NCI-H446 treated with DMSO at 0.1 percent for 48 hours (cell line): ENCODE measurements at regions not wholly inside any gene's neighbourhood (a gene's known extent, or its start where the extent isn't known, plus 50 kb on each side); places are given as distances from the start of the nearest gene placed in this dataset.

Experiments
- DNase-seq: peaks from one replicate; lab custom pipeline; 2025; lab: John Stamatoyannopoulos, UW

- no peak for DNase-seq
Observed at GRCh38 chr3:145721273-145721805, 439.6 kb downstream of the PLOD2 start.

- no peak for DNase-seq
Observed at GRCh38 chr3:145721815-145722214, 439.2 kb downstream of the PLOD2 start.

DNA sequence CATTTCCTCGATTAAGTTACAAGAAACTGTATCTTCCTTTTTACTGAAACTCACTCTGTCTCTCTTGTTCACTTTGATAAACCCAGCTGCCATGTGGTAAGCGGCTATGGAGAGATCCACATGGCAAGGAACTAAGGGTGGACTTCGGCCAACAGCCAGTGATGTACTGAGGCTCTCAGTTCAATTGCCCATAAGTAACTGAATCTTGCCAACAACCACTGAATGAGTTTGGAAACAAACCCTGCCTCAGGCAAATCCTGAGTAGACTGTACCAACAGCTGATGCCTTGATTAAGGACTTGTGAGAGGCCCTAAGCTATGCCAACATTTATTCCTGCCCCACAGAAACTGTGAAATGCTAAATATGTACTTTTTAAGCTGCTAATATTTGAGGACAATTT is 433.5 kb downstream of the PLOD2 start:
- DNase-seq: peak; percentile 74

- no peak for DNase-seq
Observed at GRCh38 chr3:145735631-145736030, 425.4 kb downstream of the PLOD2 start.

GRCh38 chr3:145737952-145738351 is 423.0 kb downstream of the PLOD2 start:
- no peak for DNase-seq

GRCh38 chr3:145739926-145740325 is 421.1 kb downstream of the PLOD2 start:
- no peak for DNase-seq

DNA sequence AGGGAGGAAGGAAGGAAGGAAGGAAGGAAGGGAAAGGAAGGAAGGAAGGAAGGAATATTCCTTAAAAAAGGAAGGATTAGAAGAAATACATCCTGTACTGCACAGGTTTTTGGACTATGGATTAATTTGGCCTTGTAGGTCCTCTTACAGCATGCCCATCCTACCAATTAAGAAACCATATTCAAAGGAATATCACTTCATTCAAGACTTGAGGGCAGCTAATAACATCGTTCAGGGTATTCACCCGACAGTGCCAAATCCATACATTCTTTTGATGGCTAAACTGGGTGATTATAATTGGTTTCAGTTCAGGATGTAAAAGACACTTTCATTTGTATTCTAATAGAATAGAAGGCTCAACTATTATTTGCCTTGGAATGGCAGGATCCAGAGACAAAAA is 410.3 kb downstream of the PLOD2 start:
- no peak for DNase-seq

GRCh38 chr3:145752576-145752975 is 408.4 kb downstream of the PLOD2 start:
- DNase-seq: no peak

DNA sequence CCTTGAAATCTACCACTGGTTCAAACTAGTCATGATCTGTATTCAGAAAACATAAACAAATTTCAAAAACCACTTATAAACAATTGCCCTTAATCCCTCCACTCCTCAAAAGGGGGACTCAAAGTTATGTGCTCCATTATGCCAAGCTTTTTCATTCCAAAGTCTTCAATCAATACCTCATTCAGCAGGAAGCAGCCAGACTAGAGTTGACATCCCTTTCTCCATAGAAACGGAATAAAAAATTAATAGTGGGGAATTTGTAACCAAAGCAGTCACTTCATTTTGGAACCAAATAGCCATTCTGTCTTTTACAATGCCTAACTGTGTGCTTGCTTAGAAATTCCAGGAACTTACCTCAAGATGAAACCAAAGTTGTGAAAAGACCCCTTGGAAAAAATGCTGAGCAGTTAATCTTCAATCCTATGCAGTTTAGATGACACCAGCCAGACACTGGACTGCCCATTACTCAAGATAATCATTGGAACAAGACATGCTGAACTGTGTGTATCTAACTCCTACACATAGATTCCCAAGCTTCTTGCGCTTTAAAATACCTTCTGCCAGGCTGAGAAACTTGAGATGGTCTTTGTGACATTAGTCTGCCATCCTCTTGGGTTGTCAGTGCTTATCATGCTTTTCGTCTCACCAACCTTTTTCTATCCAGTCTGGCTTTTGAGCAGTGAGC is 406.2 kb downstream of the PLOD2 start:
- DNase-seq: no peak

- DNase-seq: no peak
Observed at GRCh38 chr3:145760036-145760435, 400.9 kb downstream of the PLOD2 start.

GRCh38 chr3:145767909-145768308 is 393.1 kb downstream of the PLOD2 start:
- peak; percentile 6 for DNase-seq

DNA sequence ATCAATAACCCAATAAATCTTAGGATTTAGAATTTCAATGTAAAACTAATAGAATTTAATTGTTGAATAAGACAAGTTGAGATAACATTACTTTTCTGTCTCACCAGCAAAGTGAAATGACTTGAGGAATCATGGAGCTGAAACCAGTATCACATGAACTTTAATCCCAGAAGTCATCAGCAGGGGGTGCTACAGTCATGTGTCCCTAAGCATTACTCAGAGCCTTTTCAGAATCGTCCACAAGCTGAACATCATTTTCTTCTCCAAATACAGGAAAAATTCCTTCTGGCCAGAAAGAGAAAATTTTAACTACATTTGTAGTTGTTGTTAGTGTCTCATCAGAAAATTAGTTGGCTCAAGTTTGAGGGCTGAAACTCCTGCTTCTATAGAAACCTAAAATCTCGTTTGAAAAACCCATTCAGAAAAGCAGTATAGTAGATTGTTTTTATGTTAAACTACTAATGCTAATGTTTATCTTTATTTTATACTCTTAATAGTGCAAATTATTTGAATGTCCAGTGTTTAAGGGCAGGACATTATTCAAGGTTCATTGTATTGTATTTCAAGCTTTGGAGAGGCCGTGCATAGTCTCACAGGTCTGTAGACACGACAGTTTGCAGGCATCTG is 384.1 kb downstream of the PLOD2 start:
- peak; percentile 15 for DNase-seq

DNA sequence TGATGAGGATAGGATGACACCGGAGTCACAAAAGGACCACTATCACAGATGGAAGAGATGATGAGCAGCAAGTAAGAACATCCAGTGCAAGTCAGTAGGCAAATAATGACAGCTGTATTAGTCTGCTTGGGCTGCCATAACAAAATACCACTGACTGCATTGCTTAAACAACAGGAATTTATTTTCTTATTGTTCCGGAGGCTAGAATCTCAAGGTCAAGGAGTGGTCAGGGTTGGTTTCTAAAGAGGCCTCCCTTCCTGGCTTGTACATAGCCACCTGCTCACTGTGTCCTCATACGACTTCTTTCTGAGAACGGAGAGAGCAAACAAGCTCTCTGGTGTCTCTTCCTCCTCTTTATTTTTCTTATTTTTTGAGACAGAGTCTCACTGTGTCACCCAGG is 380.7 kb downstream of the PLOD2 start:
- DNase-seq: no peak

GRCh38 chr3:145785668-145786067 is 375.3 kb downstream of the PLOD2 start:
- no peak for DNase-seq

- DNase-seq: no peak
Observed at GRCh38 chr3:145798007-145798406, 363.0 kb downstream of the PLOD2 start.

DNA sequence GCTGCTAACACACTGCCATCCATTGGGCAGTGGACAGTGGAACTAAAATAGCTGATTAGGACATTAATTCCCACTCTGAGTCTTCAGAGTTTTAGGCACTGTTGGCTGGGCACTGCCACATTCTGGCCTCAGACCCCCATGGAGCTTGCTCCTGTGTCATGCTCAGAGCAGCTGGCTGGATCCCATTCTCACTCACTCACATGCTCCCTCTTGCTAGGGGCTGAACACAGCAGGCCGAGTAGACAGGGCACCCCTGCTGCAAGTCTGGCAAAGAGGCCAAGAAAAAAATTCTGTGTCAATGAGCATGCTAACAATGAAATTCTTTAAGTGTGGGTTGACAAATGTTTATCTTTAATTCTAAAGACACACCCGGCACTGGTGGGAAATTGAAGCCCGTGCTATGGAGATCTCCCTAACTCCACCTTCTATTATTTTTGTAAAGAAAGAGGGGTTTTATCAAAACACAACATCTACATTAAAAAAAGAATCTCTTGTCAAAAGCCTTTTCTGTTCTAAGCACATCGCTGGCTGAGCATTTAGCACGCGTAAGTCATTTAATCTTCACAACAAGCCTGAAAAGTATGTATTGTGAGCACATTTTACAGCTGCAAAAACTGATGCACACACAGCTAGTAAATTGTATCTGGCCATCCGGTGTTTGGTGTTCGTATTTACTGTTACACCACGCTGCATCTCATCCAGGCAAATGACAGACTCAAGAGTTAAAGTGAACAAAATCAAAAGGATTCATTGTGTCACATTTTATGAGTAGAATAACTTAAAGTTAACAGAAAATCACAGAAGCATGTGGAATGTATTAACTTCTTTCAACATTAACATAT is 362.1 kb downstream of the PLOD2 start:
- peak; percentile 9 for DNase-seq

DNA sequence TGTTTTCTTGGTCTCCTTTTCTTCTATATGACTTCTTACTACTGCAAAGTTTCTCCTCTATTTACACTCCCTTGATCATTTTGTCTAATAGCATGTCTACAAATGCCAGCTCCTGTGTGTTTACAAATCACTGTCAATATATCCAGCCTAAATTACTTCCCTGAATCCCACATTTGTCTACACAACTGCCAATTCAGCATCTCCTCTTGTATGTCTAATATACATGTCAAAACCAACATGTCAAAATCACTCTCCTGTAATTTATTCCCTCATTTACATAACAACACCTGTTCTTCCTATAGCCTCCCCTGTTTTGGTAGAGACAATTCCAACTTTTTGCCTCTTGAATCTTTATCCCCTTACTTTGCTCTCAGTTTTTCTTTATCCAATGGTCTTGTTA is 359.3 kb downstream of the PLOD2 start:
- no peak for DNase-seq

DNA sequence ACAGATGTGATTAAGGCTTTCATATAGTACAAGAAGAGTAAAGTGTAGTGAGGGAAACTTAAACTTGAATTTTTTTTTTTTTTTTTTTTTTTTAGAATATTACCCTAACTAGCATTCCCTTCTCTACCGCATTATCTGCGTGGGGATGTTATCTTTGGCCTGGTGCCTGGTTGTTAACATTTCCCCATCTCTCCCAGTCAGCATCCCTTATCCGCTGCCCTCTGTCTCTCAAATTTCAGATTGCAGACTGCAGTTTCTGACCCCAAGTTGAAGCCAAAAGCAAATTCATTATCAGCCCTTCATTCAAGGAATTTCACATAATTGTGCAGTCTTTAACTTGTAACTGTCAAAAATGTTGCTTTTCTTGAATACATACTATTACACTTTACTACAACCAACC is 353.0 kb downstream of the PLOD2 start:
- no peak for DNase-seq

GRCh38 chr3:145812391-145812790 is 348.6 kb downstream of the PLOD2 start:
- DNase-seq: no peak

DNA sequence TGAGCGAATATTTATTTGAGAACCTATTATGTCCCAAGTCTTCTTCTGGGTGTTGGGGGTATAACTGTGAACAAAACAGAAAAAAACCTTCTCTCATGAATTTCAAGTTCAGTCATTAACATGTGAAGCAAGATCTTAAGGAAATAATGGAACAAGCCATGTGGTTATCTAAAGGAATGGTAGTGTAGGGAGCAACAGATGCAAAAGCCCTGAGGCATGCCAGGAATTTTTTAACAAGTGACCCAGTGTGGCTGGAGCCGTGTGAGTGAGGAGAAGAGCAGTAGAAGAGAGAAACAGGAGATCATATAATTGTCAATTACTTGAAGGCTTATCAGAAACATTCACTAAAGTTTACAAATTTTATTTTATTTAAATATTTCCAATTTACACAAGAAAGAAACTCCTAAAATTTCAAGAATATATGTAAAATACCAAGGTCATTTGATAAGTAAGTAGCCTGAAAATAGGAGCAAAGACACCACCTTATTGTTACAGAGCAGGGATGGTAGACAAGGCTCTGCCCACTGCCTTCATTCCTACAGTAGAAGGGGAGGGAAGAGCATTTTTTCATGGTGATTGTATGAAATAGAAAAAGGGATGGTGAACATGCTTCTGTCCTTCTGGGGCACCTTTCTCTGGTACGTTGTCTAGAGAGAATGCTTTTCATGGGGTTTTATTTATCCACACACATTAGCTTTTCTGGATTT is 345.1 kb downstream of the PLOD2 start:
- no peak for DNase-seq

GRCh38 chr3:145817870-145818483 is 343.0 kb downstream of the PLOD2 start:
- no peak for DNase-seq

- no peak for DNase-seq
Observed at GRCh38 chr3:145820170-145820569, 340.8 kb downstream of the PLOD2 start.
